Mucosa of stomach (tissue), 1 donor: ENCODE measurements at regions not wholly inside any gene's neighbourhood (a gene's known extent, or its start where the extent isn't known, plus 50 kb on each side); places are given as distances from the start of the nearest gene placed in this dataset.
"Not testable (repeated sequence)": the region's sequence is repeated elsewhere in the genome, so short reads cannot be mapped to it uniquely, and the experiment has no call there.

Experiments
- H3K27me3 ChIP-seq: one replicate; pipeline ENCODE4 v1.7.0; 2013; ENCODE audit warnings: mild to moderate bottlenecking, low read length; ENCODE audit not compliant: control insufficient read depth, insufficient read depth
- H3K36me3 ChIP-seq: one replicate; pipeline ENCODE4 v1.7.0; 2013; ENCODE audit warnings: low read length; ENCODE audit not compliant: control insufficient read depth, insufficient read depth
- H3K4me1 ChIP-seq: one replicate; pipeline ENCODE4 v1.7.0; 2013; ENCODE audit warnings: mild to moderate bottlenecking, low read length; ENCODE audit not compliant: control insufficient read depth, insufficient read depth
- H3K4me3 ChIP-seq: one replicate; pipeline ENCODE4 v1.7.0; 2013; ENCODE audit warnings: low read length
- H3K9ac ChIP-seq: one replicate; pipeline ENCODE4 v1.7.0; 2013; ENCODE audit warnings: mild to moderate bottlenecking, low read length, moderate library complexity
- H3K9me3 ChIP-seq: one replicate; pipeline ENCODE4 v1.7.0; 2013; ENCODE audit warnings: mild to moderate bottlenecking, low read length, moderate library complexity; ENCODE audit not compliant: control insufficient read depth
- donor health status: Pancreatic carcinoma.

GRCh38 chr2:129400826-129401225, 578.6 kb upstream of the RAB6C start:
- Histone ChIP-seq H3K9me3 (no peaks in the 10 kb centered on the region), H3K36me3 (no peaks in the 10 kb centered on the region), H3K4me1 (no peaks in the 10 kb centered on the region), H3K9ac (no peak overlapping the region), H3K4me3 (no peak overlapping the region), H3K27me3 (no peaks in the 10 kb centered on the region)

- Histone ChIP-seq H3K4me3 (no peak overlapping the region), H3K9me3 (no peaks in the 10 kb centered on the region), H3K4me1 (no peaks in the 10 kb centered on the region), H3K27me3 (no peaks in the 10 kb centered on the region), H3K36me3 (no peaks in the 10 kb centered on the region), H3K9ac (no peak overlapping the region)
Measured at GRCh38 chr2:129402076-129402475, 577.4 kb upstream of the RAB6C start.

- H3K27me3 ChIP-seq, result no peaks in the 10 kb centered on the region
- H3K4me3 ChIP-seq, result no peak overlapping the region
- no peaks in the 10 kb centered on the region for H3K4me1 ChIP-seq
- no peaks in the 10 kb centered on the region for H3K36me3 ChIP-seq
- H3K9ac ChIP-seq, result no peak overlapping the region
- H3K9me3 ChIP-seq, result no peaks in the 10 kb centered on the region
Measured at GRCh38 chr2:129404000-129404685, 575.3 kb upstream of the RAB6C start.

- Histone ChIP-seq H3K36me3 (no peaks in the 10 kb centered on the region), H3K4me1 (no peaks in the 10 kb centered on the region), H3K27me3 (no peaks in the 10 kb centered on the region), H3K4me3 (no peak overlapping the region), H3K9ac (no peak overlapping the region), H3K9me3 (no peaks in the 10 kb centered on the region)
Measured at GRCh38 chr2:129408570-129408969, 570.9 kb upstream of the RAB6C start.

- not testable (repeated sequence) for H3K9me3 ChIP-seq, H3K27me3 ChIP-seq, H3K9ac ChIP-seq, H3K4me3 ChIP-seq, H3K36me3 ChIP-seq, H3K4me1 ChIP-seq
Measured at GRCh38 chr2:129417041-129417440, 562.4 kb upstream of the RAB6C start.

GRCh38 chr2:129422028-129422427, 557.4 kb upstream of the RAB6C start:
- Histone ChIP-seq H3K9me3 (no peaks in the 10 kb centered on the region), H3K9ac (no peak overlapping the region), H3K36me3 (no peaks in the 10 kb centered on the region), H3K27me3 (no peaks in the 10 kb centered on the region), H3K4me1 (no peaks in the 10 kb centered on the region), H3K4me3 (no peak overlapping the region)

- Histone ChIP-seq H3K9ac (no peak overlapping the region), H3K9me3 (no peaks in the 10 kb centered on the region), H3K36me3 (no peaks in the 10 kb centered on the region), H3K4me1 (no peaks in the 10 kb centered on the region), H3K4me3 (no peak overlapping the region), H3K27me3 (no peaks in the 10 kb centered on the region)
Measured at GRCh38 chr2:129428086-129428660, 551.3 kb upstream of the RAB6C start.

- Histone ChIP-seq H3K4me3 (no peak overlapping the region), H3K9ac (no peak overlapping the region), H3K9me3 (no peaks in the 10 kb centered on the region), H3K36me3 (no peaks in the 10 kb centered on the region), H3K27me3 (no peaks in the 10 kb centered on the region), H3K4me1 (no peaks in the 10 kb centered on the region)
Measured at GRCh38 chr2:129430911-129431310, 548.6 kb upstream of the RAB6C start.

- Histone ChIP-seq H3K9ac (no peak overlapping the region), H3K4me3 (no peak overlapping the region)
Measured at GRCh38 chr2:129431881-129432280, 547.6 kb upstream of the RAB6C start.

GRCh38 chr2:129436809-129437208, 542.7 kb upstream of the RAB6C start:
- Histone ChIP-seq H3K36me3 (no peaks in the 10 kb centered on the region), H3K4me3 (no peak overlapping the region), H3K9ac (no peak overlapping the region), H3K4me1 (no peaks in the 10 kb centered on the region), H3K9me3 (no peaks in the 10 kb centered on the region), H3K27me3 (no peaks in the 10 kb centered on the region)

More at GRCh38 chr2:129431881-129432280, 547.6 kb upstream of the RAB6C start:
- H3K9me3 ChIP-seq, result no peaks in the 10 kb centered on the region
- no peaks in the 10 kb centered on the region for H3K4me1 ChIP-seq
- H3K36me3 ChIP-seq, result no peaks in the 10 kb centered on the region
- H3K27me3 ChIP-seq, result no peaks in the 10 kb centered on the region

- Histone ChIP-seq H3K9ac (no peak overlapping the region), H3K4me3 (no peak overlapping the region), H3K4me1 (no peaks in the 10 kb centered on the region), H3K36me3 (no peaks in the 10 kb centered on the region), H3K27me3 (no peaks in the 10 kb centered on the region), H3K9me3 (no peaks in the 10 kb centered on the region)
Measured at GRCh38 chr2:129437725-129438124, 541.7 kb upstream of the RAB6C start.

- H3K9ac ChIP-seq, result no peak overlapping the region
- H3K4me3 ChIP-seq, result no peak overlapping the region
- no peaks in the 10 kb centered on the region for H3K36me3 ChIP-seq
- H3K4me1 ChIP-seq, result no peaks in the 10 kb centered on the region
- no peaks in the 10 kb centered on the region for H3K27me3 ChIP-seq
- H3K9me3 ChIP-seq, result no peaks in the 10 kb centered on the region
Measured at GRCh38 chr2:129438501-129439057, 540.9 kb upstream of the RAB6C start.
